GM12873 (cell line): ENCODE measurements at regions not wholly inside any gene's neighbourhood (a gene's known extent, or its start where the extent isn't known, plus 50 kb on each side); places are given as distances from the start of the nearest gene placed in this dataset.

Experiments
- CTCF ChIP-seq: IDR thresholded peaks from 2 replicates; pipeline ENCODE4 v1.5.1; 2012; ENCODE audit warnings: low read depth, mild to moderate bottlenecking, moderate library complexity, low read length, control low read depth; ENCODE audit not compliant: insufficient read depth; ENCODE audit errors: missing control alignments

GRCh38 chr10:10772411-10772810 is 245.3 kb upstream of the CELF2 start:
- TF ChIP-seq CTCF, result no peak

GRCh38 chr10:10772874-10773508 is 244.7 kb upstream of the CELF2 start:
- TF ChIP-seq CTCF, result no peak

- TF ChIP-seq CTCF, result no peak
These were observed 243.3 kb upstream of the CELF2 start for GRCh38 chr10:10774416-10774815.

GRCh38 chr10:10776363-10776762 is 241.3 kb upstream of the CELF2 start:
- TF ChIP-seq CTCF, result no peak

GRCh38 chr10:10777279-10777678 is 240.4 kb upstream of the CELF2 start:
- no peak for TF ChIP-seq CTCF

- TF ChIP-seq CTCF, result no peak
These were observed 239.9 kb upstream of the CELF2 start for GRCh38 chr10:10777723-10778122.

DNA sequence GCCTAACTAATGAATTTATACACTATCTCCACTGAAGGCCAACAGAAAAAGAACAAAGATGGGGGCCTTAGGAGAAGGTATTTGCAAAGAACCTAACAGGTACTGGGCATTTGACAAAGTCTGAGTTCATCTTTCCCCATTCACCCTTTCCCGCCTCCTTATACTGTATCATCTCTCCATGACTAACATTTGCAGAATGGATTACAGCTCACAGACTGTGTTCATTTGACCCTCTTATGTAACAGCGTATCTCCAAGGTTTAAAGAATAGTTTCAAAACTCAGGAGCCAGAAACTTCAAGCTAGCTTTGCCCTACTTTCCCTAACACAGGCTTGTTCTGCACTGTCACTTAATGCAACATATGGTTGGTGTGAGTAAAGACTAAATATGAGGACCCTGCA is 238.7 kb upstream of the CELF2 start:
- no peak for TF ChIP-seq CTCF
